GM19035 (cell line): ENCODE measurements at regions not wholly inside any gene's neighbourhood (a gene's known extent, or its start where the extent isn't known, plus 50 kb on each side); places are given as distances from the start of the nearest gene placed in this dataset.

Experiments
- ATAC-seq: cut with Tn5 transposase; IDR thresholded peaks from one replicate; pipeline ENCODE4 v1.9.1; 2021; ENCODE audit not compliant: unreplicated experiment

- no peak for ATAC-seq
Observed at GRCh38 chr5:142509026-142509425, 176.9 kb downstream of the FGF1 start.

GRCh38 chr5:142508591-142508990, 177.3 kb downstream of the FGF1 start:
- ATAC-seq: no peak

- ATAC-seq: no peak
Observed at GRCh38 chr5:142507531-142508372, 178.1 kb downstream of the FGF1 start.

- ATAC-seq: no peak
Observed at GRCh38 chr5:142506756-142507155, 179.1 kb downstream of the FGF1 start.

- no peak for ATAC-seq
Observed at GRCh38 chr5:142506046-142506445, 179.8 kb downstream of the FGF1 start.

- ATAC-seq: no peak
Observed at GRCh38 chr5:142501890-142502289, 177.1 kb upstream of the SPRY4 start.

- ATAC-seq: no peak
Observed at GRCh38 chr5:142500227-142500905, 175.5 kb upstream of the SPRY4 start.

- ATAC-seq: no peak
Observed at GRCh38 chr5:142499591-142500226, 174.9 kb upstream of the SPRY4 start.

- ATAC-seq: no peak
Observed at GRCh38 chr5:142498298-142498697, 173.5 kb upstream of the SPRY4 start.

GRCh38 chr5:142495531-142495930, 170.7 kb upstream of the SPRY4 start:
- ATAC-seq: no peak

- no peak for ATAC-seq
Observed at GRCh38 chr5:142493875-142494518, 169.2 kb upstream of the SPRY4 start.

- no peak for ATAC-seq
Observed at GRCh38 chr5:142492781-142493281, 168.0 kb upstream of the SPRY4 start.

- no peak for ATAC-seq
Observed at GRCh38 chr5:142491679-142492078, 166.9 kb upstream of the SPRY4 start.

GRCh38 chr5:142491270-142491669, 166.4 kb upstream of the SPRY4 start:
- no peak for ATAC-seq

GRCh38 chr5:142486581-142486980, 161.8 kb upstream of the SPRY4 start:
- ATAC-seq: no peak

- no peak for ATAC-seq
Observed at GRCh38 chr5:142486020-142486419, 161.2 kb upstream of the SPRY4 start.

GRCh38 chr5:142484821-142485387, 160.1 kb upstream of the SPRY4 start:
- ATAC-seq: no peak

- ATAC-seq: no peak
Observed at GRCh38 chr5:142482207-142482606, 157.4 kb upstream of the SPRY4 start.

- ATAC-seq: no peak
Observed at GRCh38 chr5:142481410-142481809, 156.6 kb upstream of the SPRY4 start.

- ATAC-seq: no peak
Observed at GRCh38 chr5:142479854-142480519, 155.2 kb upstream of the SPRY4 start.
